Liver (tissue), 8 donors: ENCODE measurements at regions not wholly inside any gene's neighbourhood (a gene's known extent, or its start where the extent isn't known, plus 50 kb on each side); places are given as distances from the start of the nearest gene placed in this dataset.

Source experiments
- DNase-seq: peaks from one replicate; pipeline ENCODE4 v3.0.0-alpha.2; 2017; ENCODE audit warnings: low spot score
- H3K27ac ChIP-seq, 2 donors: one replicate each; pipeline ENCODE4 v1.7.0; 2013; ENCODE audit warnings: inconsistent platforms in 2 of 2, low read length in 2 of 2, control low read depth in 1 of 2, low read depth in 1 of 2, mild to moderate bottlenecking in 1 of 2
- H3K27me3 ChIP-seq, 4 donors: one replicate each; pipeline versions ENCODE4 v1.6.1 to v1.7.0; 2013; ENCODE audit warnings: low read length in 3 of 4, inconsistent platforms in 1 of 4, mild to moderate bottlenecking in 1 of 4, moderate library complexity in 1 of 4; ENCODE audit not compliant: control insufficient read depth in 4 of 4, insufficient read depth in 4 of 4
- H3K36me3 ChIP-seq, 4 donors: one replicate each; pipeline versions ENCODE4 v1.6.1 to v1.7.0; 2013; ENCODE audit warnings: low read length in 3 of 4, mild to moderate bottlenecking in 3 of 4, low read depth in 1 of 4, moderate library complexity in 1 of 4; ENCODE audit not compliant: control insufficient read depth in 4 of 4, insufficient read depth in 3 of 4
- H3K4me1 ChIP-seq, 4 donors: one replicate each; pipeline versions ENCODE4 v1.6.1 to v1.7.0; 2013; ENCODE audit warnings: low read length in 3 of 4, mild to moderate bottlenecking in 3 of 4, moderate library complexity in 1 of 4; ENCODE audit not compliant: control insufficient read depth in 4 of 4, insufficient read depth in 4 of 4
- H3K4me3 ChIP-seq, 3 donors: one replicate each; pipeline versions ENCODE4 v1.6.1 to v1.7.0; 2013; ENCODE audit warnings: low read length in 3 of 3, control low read depth in 1 of 3, low read depth in 1 of 3, mild to moderate bottlenecking in 1 of 3
- H3K9ac ChIP-seq, 2 donors: one replicate each; pipeline ENCODE4 v1.7.0; 2013; ENCODE audit warnings: low read length in 2 of 2, mild to moderate bottlenecking in 2 of 2, moderate library complexity in 2 of 2, control low read depth in 1 of 2, low read depth in 1 of 2
- H3K9me3 ChIP-seq, 4 donors: one replicate each; pipeline versions ENCODE4 v1.6.1 to v1.7.0; 2013; ENCODE audit warnings: low read length in 3 of 4; ENCODE audit not compliant: control insufficient read depth in 4 of 4
- EGR1 ChIP-seq, 2 donors: IDR thresholded peaks; 2 replicates each; pipeline ENCODE4 v1.6.1; 2016 to 2018; ENCODE audit warnings: antibody characterized with exemption in 2 of 2, low read depth in 2 of 2
- FOXA1 ChIP-seq: IDR thresholded peaks from 2 replicates; pipeline ENCODE4 v1.6.1; 2016; ENCODE audit warnings: antibody characterized with exemption
- HNF4A ChIP-seq, 2 donors: conservative IDR thresholded peaks; 2 replicates each; pipeline ENCODE4 v1.6.1; 2016; ENCODE audit warnings: antibody characterized with exemption in 2 of 2, mild to moderate bottlenecking in 2 of 2
- HNF4G ChIP-seq: IDR thresholded peaks from 2 replicates; pipeline ENCODE4 v1.6.1; 2016; ENCODE audit warnings: antibody characterized with exemption
- NR2F2 ChIP-seq: IDR thresholded peaks from 2 replicates; pipeline ENCODE4 v1.6.1; 2016; ENCODE audit warnings: antibody characterized with exemption
- RAD21 ChIP-seq, 2 donors: IDR thresholded peaks; 2 replicates each; pipeline ENCODE4 v1.6.1; 2016; ENCODE audit warnings: antibody characterized with exemption in 2 of 2, mild to moderate bottlenecking in 2 of 2
- RXRA ChIP-seq, 2 donors: IDR thresholded peaks; 2 replicates each; pipeline ENCODE4 v1.6.1; 2017 to 2018; ENCODE audit warnings: antibody characterized with exemption in 2 of 2, mild to moderate bottlenecking in 1 of 2
- SP1 ChIP-seq: IDR thresholded peaks from 2 replicates; pipeline ENCODE4 v1.6.1; 2018; ENCODE audit warnings: antibody characterized with exemption, mild to moderate bottlenecking
- TAF1 ChIP-seq: conservative IDR thresholded peaks from 2 replicates; pipeline ENCODE4 v1.6.1; 2016; ENCODE audit warnings: antibody characterized with exemption, mild to moderate bottlenecking
- WGBS: extraction: QIAGEN DNeasy Blood & Tissue Kit; methylation state at CpG from one replicate; pipeline ENCODE4 v1.1.7; 2013; 5-methylcytosine and 5-hydroxymethylcytosine counted together
- TF ChIP-seq, protein P1 (sequence below): IDR thresholded peaks from 2 replicates; pipeline ENCODE4 v1.6.1; 2016; ENCODE audit warnings: antibody characterized with exemption
- TF ChIP-seq, protein P2 (sequence below): IDR thresholded peaks from 2 replicates; pipeline ENCODE4 v1.6.1; 2016; ENCODE audit warnings: antibody characterized with exemption, mild to moderate bottlenecking
- TF ChIP-seq, protein P3 (sequence below): fragments of 150-350 bp; IDR thresholded peaks from 2 replicates; pipeline ENCODE4 v1.5.1; 2017; ENCODE audit warnings: improper control_type of control experiment, low read depth, low read length; ENCODE audit not compliant: missing input control
- donor health status: healthy.
- donor health status: healthy.
- donor health status: healthy.
- donor health status: healthy.
- donor health status: healthy.

DNA sequence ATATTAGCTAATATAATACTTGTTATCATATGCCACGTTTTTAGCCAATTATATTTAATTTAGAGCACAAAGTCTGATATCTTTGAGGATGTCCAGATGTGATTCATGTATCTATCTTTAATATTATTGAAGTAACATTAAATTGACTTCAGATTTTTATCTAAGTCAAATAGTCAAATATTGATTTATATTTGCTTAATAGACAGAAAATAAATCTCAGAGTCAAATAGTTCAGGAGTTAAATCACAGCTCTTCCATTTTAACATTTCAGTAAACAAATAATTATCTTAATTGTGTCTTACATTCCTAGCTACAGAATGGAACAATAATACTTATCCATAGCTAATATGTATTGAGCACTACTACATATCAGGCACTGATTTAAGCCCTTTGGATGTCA lies 379.4 kb upstream of the UBE2E3 start (continued):
- TF ChIP-seq, protein P1, sequence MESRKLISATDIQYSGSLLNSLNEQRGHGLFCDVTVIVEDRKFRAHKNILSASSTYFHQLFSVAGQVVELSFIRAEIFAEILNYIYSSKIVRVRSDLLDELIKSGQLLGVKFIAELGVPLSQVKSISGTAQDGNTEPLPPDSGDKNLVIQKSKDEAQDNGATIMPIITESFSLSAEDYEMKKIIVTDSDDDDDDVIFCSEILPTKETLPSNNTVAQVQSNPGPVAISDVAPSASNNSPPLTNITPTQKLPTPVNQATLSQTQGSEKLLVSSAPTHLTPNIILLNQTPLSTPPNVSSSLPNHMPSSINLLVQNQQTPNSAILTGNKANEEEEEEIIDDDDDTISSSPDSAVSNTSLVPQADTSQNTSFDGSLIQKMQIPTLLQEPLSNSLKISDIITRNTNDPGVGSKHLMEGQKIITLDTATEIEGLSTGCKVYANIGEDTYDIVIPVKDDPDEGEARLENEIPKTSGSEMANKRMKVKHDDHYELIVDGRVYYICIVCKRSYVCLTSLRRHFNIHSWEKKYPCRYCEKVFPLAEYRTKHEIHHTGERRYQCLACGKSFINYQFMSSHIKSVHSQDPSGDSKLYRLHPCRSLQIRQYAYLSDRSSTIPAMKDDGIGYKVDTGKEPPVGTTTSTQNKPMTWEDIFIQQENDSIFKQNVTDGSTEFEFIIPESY = no peak
- TF ChIP-seq HNF4A (conservative IDR thresholded peaks at IDR 0.05) = no peak

DNA sequence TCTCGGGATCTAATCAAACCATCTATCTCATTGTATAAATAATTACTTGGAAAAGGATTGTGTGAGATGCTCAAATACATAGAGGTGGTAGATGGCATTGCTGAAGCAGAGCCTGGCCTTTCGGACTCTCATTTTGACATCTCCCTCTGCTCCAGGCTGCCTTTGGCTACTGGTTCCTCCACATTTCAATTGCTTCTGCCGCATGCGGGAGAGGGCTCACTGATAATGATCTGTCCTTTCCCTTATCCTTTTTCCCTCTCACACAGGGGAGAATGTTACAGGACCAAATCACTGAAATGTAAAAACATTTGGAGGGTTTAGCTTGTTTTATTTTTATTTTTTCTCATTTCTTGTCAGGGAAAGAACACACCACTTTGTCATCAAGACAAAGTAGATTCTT lies 380.6 kb upstream of the UBE2E3 start:
- DNase-seq = no peak
- no peak overlapping the region for H3K4me3 ChIP-seq
- no peaks in the 10 kb centered on the region for H3K36me3 ChIP-seq
- no peaks in the 10 kb centered on the region for H3K4me1 ChIP-seq
- no peaks in the 10 kb centered on the region for H3K9me3 ChIP-seq
- H3K27me3 ChIP-seq = no peaks in the 10 kb centered on the region
- no peak overlapping the region for H3K27ac ChIP-seq
- TF ChIP-seq HNF4G = no peak
- 82% methylated on average over 4 of the region's 4 CpGs for WGBS
- H3K9ac ChIP-seq = no peak overlapping the region

DNA sequence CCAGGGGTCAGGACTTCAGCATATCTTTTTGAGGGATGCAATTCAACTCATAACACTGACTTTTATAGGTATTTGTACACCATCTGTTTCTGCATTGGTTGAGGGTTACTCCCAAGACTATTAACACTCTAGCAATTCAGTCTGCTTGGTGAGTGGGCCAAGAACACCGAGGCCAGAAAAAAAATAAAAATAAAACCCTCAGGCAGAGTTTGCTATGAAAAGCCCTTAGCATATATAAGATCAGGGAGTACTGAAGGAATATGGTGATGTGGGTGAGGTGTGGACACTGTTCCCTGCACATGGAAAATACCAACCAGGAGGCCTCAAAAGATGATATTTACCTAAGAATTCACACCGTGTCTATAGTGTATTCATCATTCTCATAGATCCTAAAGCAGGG lies 383.2 kb upstream of the UBE2E3 start:
- Histone ChIP-seq H3K9ac (no peak overlapping the region), H3K4me1 (no peaks in the 10 kb centered on the region), H3K9me3 (no peaks in the 10 kb centered on the region), H3K27ac (no peak overlapping the region), H3K27me3 (no peaks in the 10 kb centered on the region), H3K4me3 (no peak overlapping the region), H3K36me3 (no peaks in the 10 kb centered on the region)
- TF ChIP-seq SP1 (no peak), FOXA1 (no peak), RAD21 (IDR thresholded peaks at IDR 0.05) (no peak), NR2F2 (no peak), RXRA (IDR thresholded peaks at IDR 0.05) (no peak), EGR1 (IDR thresholded peaks at IDR 0.05; ENCODE audit: low read depth in 2 of 2) (no peak), TAF1 (no peak)
- TF ChIP-seq, protein P2, sequence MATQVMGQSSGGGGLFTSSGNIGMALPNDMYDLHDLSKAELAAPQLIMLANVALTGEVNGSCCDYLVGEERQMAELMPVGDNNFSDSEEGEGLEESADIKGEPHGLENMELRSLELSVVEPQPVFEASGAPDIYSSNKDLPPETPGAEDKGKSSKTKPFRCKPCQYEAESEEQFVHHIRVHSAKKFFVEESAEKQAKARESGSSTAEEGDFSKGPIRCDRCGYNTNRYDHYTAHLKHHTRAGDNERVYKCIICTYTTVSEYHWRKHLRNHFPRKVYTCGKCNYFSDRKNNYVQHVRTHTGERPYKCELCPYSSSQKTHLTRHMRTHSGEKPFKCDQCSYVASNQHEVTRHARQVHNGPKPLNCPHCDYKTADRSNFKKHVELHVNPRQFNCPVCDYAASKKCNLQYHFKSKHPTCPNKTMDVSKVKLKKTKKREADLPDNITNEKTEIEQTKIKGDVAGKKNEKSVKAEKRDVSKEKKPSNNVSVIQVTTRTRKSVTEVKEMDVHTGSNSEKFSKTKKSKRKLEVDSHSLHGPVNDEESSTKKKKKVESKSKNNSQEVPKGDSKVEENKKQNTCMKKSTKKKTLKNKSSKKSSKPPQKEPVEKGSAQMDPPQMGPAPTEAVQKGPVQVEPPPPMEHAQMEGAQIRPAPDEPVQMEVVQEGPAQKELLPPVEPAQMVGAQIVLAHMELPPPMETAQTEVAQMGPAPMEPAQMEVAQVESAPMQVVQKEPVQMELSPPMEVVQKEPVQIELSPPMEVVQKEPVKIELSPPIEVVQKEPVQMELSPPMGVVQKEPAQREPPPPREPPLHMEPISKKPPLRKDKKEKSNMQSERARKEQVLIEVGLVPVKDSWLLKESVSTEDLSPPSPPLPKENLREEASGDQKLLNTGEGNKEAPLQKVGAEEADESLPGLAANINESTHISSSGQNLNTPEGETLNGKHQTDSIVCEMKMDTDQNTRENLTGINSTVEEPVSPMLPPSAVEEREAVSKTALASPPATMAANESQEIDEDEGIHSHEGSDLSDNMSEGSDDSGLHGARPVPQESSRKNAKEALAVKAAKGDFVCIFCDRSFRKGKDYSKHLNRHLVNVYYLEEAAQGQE = no peak
- TF ChIP-seq, protein P3, sequence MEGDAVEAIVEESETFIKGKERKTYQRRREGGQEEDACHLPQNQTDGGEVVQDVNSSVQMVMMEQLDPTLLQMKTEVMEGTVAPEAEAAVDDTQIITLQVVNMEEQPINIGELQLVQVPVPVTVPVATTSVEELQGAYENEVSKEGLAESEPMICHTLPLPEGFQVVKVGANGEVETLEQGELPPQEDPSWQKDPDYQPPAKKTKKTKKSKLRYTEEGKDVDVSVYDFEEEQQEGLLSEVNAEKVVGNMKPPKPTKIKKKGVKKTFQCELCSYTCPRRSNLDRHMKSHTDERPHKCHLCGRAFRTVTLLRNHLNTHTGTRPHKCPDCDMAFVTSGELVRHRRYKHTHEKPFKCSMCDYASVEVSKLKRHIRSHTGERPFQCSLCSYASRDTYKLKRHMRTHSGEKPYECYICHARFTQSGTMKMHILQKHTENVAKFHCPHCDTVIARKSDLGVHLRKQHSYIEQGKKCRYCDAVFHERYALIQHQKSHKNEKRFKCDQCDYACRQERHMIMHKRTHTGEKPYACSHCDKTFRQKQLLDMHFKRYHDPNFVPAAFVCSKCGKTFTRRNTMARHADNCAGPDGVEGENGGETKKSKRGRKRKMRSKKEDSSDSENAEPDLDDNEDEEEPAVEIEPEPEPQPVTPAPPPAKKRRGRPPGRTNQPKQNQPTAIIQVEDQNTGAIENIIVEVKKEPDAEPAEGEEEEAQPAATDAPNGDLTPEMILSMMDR = no peak
- no peak for DNase-seq
- WGBS = 89% methylated on average over 2 of the region's 2 CpGs
